A549 (cell line): ENCODE measurements at regions not wholly inside any gene's neighbourhood (a gene's known extent, or its start where the extent isn't known, plus 50 kb on each side); places are given as distances from the start of the nearest gene placed in this dataset.

Source experiments
- ATAC-seq, 2 experiments: fragments of 200-7000 bp in 1 of 2; fragments of >200 bp in 1 of 2; cut with Nextera tagmentation in 1 of 2; cut with Tn5 transposase in 1 of 2; 3 replicates each; pipeline versions ENCODE4 v1.8.0 to v1.9.1; 2018 to 2020; ENCODE audit warnings: mild to moderate bottlenecking in 1 of 2, moderate library complexity in 1 of 2
- CTCF ChIA-PET: fragments of 300-600 bp; sonication (Branson Sonifier 250); formaldehyde crosslinking; extraction: SDS; loops from one replicate; lab custom pipeline; 2021; ENCODE audit warnings: antibody characterized with exemption, inconsistent platforms; lab: Yijun Ruan, JAX
- POLR2A ChIA-PET: fragments of 350-600 bp; formaldehyde crosslinking; extraction: SDS; loops from one replicate; lab custom pipeline; 2021; ENCODE audit warnings: antibody characterized with exemption, inconsistent platforms; lab: Yijun Ruan, JAX
- DNase-seq, 2 experiments: peaks; one replicate each; pipeline versions ENCODE4 v3.0.0 to v3.0.0-alpha.2; 2011 to 2016; ENCODE audit warnings: low read depth in 1 of 2, low spot score in 1 of 2
- FAIRE-seq: peaks from 2 replicates; lab custom pipeline; 2011; peaks lifted over from hg19 to GRCh38; lab: Jason Lieb, UNC
- H3K27ac ChIP-seq, 2 experiments: fragments of >200 bp; sonication (Bioruptor Twin); formaldehyde crosslinking; 3 replicates each; pipeline ENCODE4 v1.5.1; 2016 to 2017
- H3K4me1 ChIP-seq: fragments of >200 bp; sonication (Bioruptor Twin); formaldehyde crosslinking; 3 replicates; pipeline ENCODE4 v1.6.1; 2016
- H3K4me2 ChIP-seq: fragments of >200 bp; sonication (Bioruptor Twin); formaldehyde crosslinking; 3 replicates; pipeline ENCODE4 v1.6.1; 2016
- H3K4me3 ChIP-seq: fragments of >200 bp; sonication (Bioruptor Twin); formaldehyde crosslinking; 3 replicates; pipeline ENCODE4 v1.5.1; 2016
- H3K9me3 ChIP-seq: fragments of >200 bp; sonication (Bioruptor Twin); formaldehyde crosslinking; 3 replicates; pipeline ENCODE4 v1.6.1; 2016
- CBX8 ChIP-seq: fragments of 200-600 bp; sonication (generic); IDR thresholded peaks from 2 replicates; pipeline ENCODE4 v1.6.1; 2016
- CHD2 ChIP-seq: fragments of 150-350 bp; IDR thresholded peaks from 2 replicates; pipeline ENCODE4 v1.6.1; 2014; ENCODE audit warnings: low read length; ENCODE audit not compliant: partially characterized antibody
- ELK1 ChIP-seq: fragments of 150-350 bp; IDR thresholded peaks from 2 replicates; pipeline ENCODE4 v1.6.1; 2014; ENCODE audit warnings: low read depth, mild to moderate bottlenecking, low read length
- ESRRA ChIP-seq: fragments of 150-350 bp; IDR thresholded peaks from 2 replicates; pipeline ENCODE4 v1.6.1; 2014; ENCODE audit warnings: mild to moderate bottlenecking, low read length, borderline replicate concordance
- FOSB ChIP-seq: fragments of 250-450 bp; sonication (Bioruptor Pico); IDR thresholded peaks from 2 replicates; pipeline ENCODE4 v1.5.0; 2020; ENCODE audit warnings: mild to moderate bottlenecking, moderate library complexity
- FOSL2 ChIP-seq, 2 experiments: fragments of 450-650 bp in 1 of 2; fragments of >200 bp in 1 of 2; sonication (Bioruptor Twin) in 1 of 2; formaldehyde crosslinking; IDR thresholded peaks; 2 replicates each; pipeline versions ENCODE4 v1.5.0 to v1.6.1; 2016 to 2020; ENCODE audit warnings: mild to moderate bottlenecking in 1 of 2, moderate library complexity in 1 of 2
- GATA3 ChIP-seq: IDR thresholded peaks from 2 replicates; pipeline ENCODE4 v1.6.1; 2012; ENCODE audit warnings: borderline replicate concordance
- HOXA7 ChIP-seq: fragments of 250-450 bp; sonication (Bioruptor Pico); IDR thresholded peaks from 2 replicates; pipeline ENCODE4 v1.5.0; 2020; ENCODE audit warnings: mild to moderate bottlenecking, moderate library complexity
- HOXB13 ChIP-seq: fragments of 250-450 bp; sonication (Bioruptor Pico); IDR thresholded peaks from 2 replicates; pipeline ENCODE4 v1.5.0; 2020; ENCODE audit warnings: low read depth, mild to moderate bottlenecking, moderate library complexity
- HOXB5 ChIP-seq: fragments of 250-450 bp; sonication (Bioruptor Pico); IDR thresholded peaks from 2 replicates; pipeline ENCODE4 v1.5.0; 2020; ENCODE audit warnings: mild to moderate bottlenecking, moderate library complexity
- KDM1A ChIP-seq: fragments of 200-600 bp; sonication (generic); IDR thresholded peaks from 2 replicates; pipeline ENCODE4 v1.6.1; 2016; ENCODE audit warnings: low read depth, mild to moderate bottlenecking
- KDM5A ChIP-seq: fragments of 200-600 bp; sonication (generic); IDR thresholded peaks from 2 replicates; pipeline ENCODE4 v1.6.1; 2016; ENCODE audit warnings: antibody characterized with exemption, mild to moderate bottlenecking
- MAZ ChIP-seq: fragments of 150-350 bp; IDR thresholded peaks from 2 replicates; pipeline ENCODE4 v1.6.1; 2014; ENCODE audit warnings: antibody characterized with exemption, low read depth, low read length, borderline replicate concordance
- MYC ChIP-seq: IDR thresholded peaks from 2 replicates; pipeline ENCODE4 v1.6.1; 2012; ENCODE audit warnings: mild to moderate bottlenecking, inconsistent platforms, low read length, improper control_type of control experiment, borderline replicate concordance
- NFE2L2 ChIP-seq: fragments of 150-350 bp; conservative IDR thresholded peaks from 2 replicates; pipeline ENCODE4 v1.6.1; 2014; ENCODE audit warnings: low read length
- PHF8 ChIP-seq: fragments of 200-600 bp; sonication (generic); IDR thresholded peaks from 2 replicates; pipeline ENCODE4 v1.6.1; 2016; ENCODE audit warnings: low read depth, mild to moderate bottlenecking, antibody characterized with exemption, moderate library complexity, borderline replicate concordance
- RAD21 ChIP-seq, 2 experiments: fragments of >200 bp in 1 of 2; sonication (Bioruptor Twin) in 1 of 2; formaldehyde crosslinking in 1 of 2; IDR thresholded peaks in 1 of 2; conservative IDR thresholded peaks in 1 of 2; 2 replicates in 1 of 2; 3 replicates in 1 of 2; pipeline ENCODE4 v1.6.1; 2012 to 2018; ENCODE audit warnings: inconsistent platforms in 1 of 2
- RFX5 ChIP-seq: fragments of 450-650 bp; IDR thresholded peaks from 2 replicates; pipeline ENCODE4 v1.7.1; 2014; ENCODE audit warnings: antibody characterized with exemption, mild to moderate bottlenecking, moderate library complexity
- WGBS: methylation state at CpG from one replicate; pipeline ENCODE4 v1.1.6; 2017; ENCODE audit errors: missing lambda C conversion rate; 5-methylcytosine and 5-hydroxymethylcytosine counted together
- TF ChIP-seq, protein P1 (sequence below): fragments of 250-450 bp; sonication (Bioruptor Pico); IDR thresholded peaks from 2 replicates; pipeline ENCODE4 v1.5.0; 2020; ENCODE audit warnings: low read depth, mild to moderate bottlenecking, moderate library complexity
- TF ChIP-seq, protein P2 (sequence below): IDR thresholded peaks from 2 replicates; pipeline ENCODE4 v1.6.1; 2012
- TF ChIP-seq, protein P3 (sequence below): fragments of 250-450 bp; sonication (Bioruptor Pico); IDR thresholded peaks from 2 replicates; pipeline ENCODE4 v1.5.0; 2021; ENCODE audit warnings: mild to moderate bottlenecking, moderate library complexity, borderline replicate concordance
- TF ChIP-seq, protein P4 (sequence below): fragments of >200 bp; sonication (Bioruptor Twin); formaldehyde crosslinking; IDR thresholded peaks from 3 replicates; pipeline ENCODE4 v1.5.1; 2016

DNA sequence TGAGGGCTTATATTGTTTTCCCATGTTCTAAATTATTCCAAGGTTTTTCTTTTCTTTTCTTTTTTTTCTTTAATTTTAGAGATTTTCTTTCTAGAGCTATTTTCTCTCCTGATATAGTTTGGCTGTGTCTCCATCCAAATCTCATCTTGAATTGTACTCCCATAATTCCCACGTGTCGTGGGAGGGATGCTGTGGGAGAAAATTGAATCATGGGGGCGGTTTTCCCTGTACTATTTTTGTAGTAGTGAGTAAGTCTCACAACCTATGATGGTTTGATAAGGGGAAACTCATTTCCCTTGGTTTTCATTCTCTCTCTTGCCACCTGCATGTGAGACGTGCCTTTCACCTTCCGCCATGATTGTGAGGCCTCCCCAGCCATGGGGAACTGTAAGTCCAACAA lies 1906.4 kb upstream of the PRR20A start:
- ATAC-seq (no peak), DNase-seq (no peak), FAIRE-seq (no peak)
- H3K4me1 ChIP-seq: no peaks in the 10 kb centered on the region
- H3K27ac ChIP-seq: no peak overlapping the region
- no peaks in the 10 kb centered on the region for H3K9me3 ChIP-seq
- WGBS: 7% methylated on average over 5 of the region's 5 CpGs
- ChIA-PET CTCF (no interaction called here), POLR2A (no interaction called here)
- no peak overlapping the region for H3K4me2 ChIP-seq
- no peak overlapping the region for H3K4me3 ChIP-seq
- TF ChIP-seq HOXB5 (no peak), KDM5A (no peak), MYC (no peak), MAZ (no peak), CHD2 (no peak), HOXA7 (CRISPR knock-in tag) (no peak), ESRRA (no peak), FOSL2 (IDR thresholded peaks at IDR 0.05) (no peak), FOSL2 (CRISPR knock-in tag; IDR thresholded peaks at IDR 0.05) (no peak), HOXB13 (CRISPR knock-in tag) (no peak), ELK1 (no peak), CBX8 (no peak), FOSB (CRISPR knock-in tag) (no peak), RFX5 (no peak), KDM1A (no peak), GATA3 (no peak)
- TF ChIP-seq, protein P1, sequence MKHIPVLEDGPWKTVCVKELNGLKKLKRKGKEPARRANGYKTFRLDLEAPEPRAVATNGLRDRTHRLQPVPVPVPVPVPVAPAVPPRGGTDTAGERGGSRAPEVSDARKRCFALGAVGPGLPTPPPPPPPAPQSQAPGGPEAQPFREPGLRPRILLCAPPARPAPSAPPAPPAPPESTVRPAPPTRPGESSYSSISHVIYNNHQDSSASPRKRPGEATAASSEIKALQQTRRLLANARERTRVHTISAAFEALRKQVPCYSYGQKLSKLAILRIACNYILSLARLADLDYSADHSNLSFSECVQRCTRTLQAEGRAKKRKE (CRISPR knock-in tag): no peak
- TF ChIP-seq, protein P2, sequence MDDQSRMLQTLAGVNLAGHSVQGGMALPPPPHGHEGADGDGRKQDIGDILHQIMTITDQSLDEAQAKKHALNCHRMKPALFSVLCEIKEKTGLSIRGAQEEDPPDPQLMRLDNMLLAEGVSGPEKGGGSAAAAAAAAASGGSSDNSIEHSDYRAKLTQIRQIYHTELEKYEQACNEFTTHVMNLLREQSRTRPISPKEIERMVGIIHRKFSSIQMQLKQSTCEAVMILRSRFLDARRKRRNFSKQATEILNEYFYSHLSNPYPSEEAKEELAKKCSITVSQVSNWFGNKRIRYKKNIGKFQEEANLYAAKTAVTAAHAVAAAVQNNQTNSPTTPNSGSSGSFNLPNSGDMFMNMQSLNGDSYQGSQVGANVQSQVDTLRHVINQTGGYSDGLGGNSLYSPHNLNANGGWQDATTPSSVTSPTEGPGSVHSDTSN: no peak
- TF ChIP-seq, protein P3, sequence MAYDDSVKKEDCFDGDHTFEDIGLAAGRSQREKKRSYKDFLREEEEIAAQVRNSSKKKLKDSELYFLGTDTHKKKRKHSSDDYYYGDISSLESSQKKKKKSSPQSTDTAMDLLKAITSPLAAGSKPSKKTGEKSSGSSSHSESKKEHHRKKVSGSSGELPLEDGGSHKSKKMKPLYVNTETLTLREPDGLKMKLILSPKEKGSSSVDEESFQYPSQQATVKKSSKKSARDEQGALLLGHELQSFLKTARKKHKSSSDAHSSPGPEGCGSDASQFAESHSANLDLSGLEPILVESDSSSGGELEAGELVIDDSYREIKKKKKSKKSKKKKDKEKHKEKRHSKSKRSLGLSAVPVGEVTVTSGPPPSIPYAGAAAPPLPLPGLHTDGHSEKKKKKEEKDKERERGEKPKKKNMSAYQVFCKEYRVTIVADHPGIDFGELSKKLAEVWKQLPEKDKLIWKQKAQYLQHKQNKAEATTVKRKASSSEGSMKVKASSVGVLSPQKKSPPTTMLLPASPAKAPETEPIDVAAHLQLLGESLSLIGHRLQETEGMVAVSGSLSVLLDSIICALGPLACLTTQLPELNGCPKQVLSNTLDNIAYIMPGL (CRISPR knock-in tag): no peak

GRCh38 chr13:55245005-55245644 lies 1895.6 kb upstream of the PRR20A start:
- CTCF ChIA-PET: no interaction called here
- POLR2A ChIA-PET: no interaction called here
- peak in 1 of 2 experiments; percentile 2 for DNase-seq
- no peaks in the 10 kb centered on the region for H3K9me3 ChIP-seq
- H3K27ac ChIP-seq: no peak overlapping the region
- no peak for FAIRE-seq
- no peaks in the 10 kb centered on the region for H3K4me1 ChIP-seq
- no peak for ATAC-seq
- H3K4me2 ChIP-seq: no peak overlapping the region
- 0% methylated on average over 4 of the region's 4 CpGs for WGBS
- no peak overlapping the region for H3K4me3 ChIP-seq
- TF ChIP-seq, protein P4, sequence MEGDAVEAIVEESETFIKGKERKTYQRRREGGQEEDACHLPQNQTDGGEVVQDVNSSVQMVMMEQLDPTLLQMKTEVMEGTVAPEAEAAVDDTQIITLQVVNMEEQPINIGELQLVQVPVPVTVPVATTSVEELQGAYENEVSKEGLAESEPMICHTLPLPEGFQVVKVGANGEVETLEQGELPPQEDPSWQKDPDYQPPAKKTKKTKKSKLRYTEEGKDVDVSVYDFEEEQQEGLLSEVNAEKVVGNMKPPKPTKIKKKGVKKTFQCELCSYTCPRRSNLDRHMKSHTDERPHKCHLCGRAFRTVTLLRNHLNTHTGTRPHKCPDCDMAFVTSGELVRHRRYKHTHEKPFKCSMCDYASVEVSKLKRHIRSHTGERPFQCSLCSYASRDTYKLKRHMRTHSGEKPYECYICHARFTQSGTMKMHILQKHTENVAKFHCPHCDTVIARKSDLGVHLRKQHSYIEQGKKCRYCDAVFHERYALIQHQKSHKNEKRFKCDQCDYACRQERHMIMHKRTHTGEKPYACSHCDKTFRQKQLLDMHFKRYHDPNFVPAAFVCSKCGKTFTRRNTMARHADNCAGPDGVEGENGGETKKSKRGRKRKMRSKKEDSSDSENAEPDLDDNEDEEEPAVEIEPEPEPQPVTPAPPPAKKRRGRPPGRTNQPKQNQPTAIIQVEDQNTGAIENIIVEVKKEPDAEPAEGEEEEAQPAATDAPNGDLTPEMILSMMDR: no peak
- no peak for TF ChIP-seq NFE2L2
- no peak for TF ChIP-seq PHF8
- no peak for TF ChIP-seq CHD2
- TF ChIP-seq RAD21 (conservative IDR thresholded peaks at IDR 0.05 in 1 of 2, IDR thresholded peaks at IDR 0.05 in 1 of 2): 0 out of 5 replicates have a peak, but pooled peaks of 1 of the 2 experiments have one; percentile 5
